GM19467 (cell line): ENCODE measurements at regions not wholly inside any gene's neighbourhood (a gene's known extent, or its start where the extent isn't known, plus 50 kb on each side); places are given as distances from the start of the nearest gene placed in this dataset.

Experiments
- ATAC-seq: cut with Tn5 transposase; IDR thresholded peaks from one replicate; pipeline ENCODE4 v1.9.1; 2021; ENCODE audit warnings: mild to moderate bottlenecking, moderate library complexity; ENCODE audit not compliant: unreplicated experiment

DNA sequence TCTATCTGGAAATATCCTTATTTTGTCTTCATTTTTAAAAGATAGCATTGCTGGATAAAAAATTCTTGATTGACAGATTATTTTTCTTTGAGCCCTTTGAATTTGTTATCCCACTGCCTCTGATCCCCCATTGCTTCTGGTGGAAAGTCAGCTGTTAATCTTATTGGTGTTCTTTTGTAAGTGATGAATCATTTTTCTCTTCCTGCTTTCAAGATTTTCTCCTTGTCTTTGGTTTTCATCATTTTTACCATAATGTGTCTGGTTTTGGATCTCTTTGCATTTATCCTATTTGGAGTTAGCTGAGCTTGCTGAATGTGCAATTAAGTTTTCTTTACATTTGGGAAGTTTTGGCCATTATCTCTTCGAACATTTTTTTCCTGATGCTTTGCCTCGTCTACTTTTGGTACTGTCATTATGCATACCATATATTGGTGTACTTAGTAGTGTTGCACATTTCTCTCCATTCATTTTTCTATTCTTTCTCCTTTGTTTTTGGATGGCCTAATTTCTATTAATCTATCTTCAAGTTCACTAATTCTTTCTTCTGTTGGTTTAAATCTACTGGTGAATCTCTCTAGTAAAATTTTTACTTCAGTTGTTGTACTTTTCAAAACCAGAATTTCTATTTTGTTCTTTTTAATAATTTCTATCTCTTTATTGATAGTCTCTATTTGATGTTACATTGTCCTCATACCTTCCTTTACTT is 440.0 kb upstream of the PROK2 start:
- no peak for ATAC-seq

- no peak for ATAC-seq
Measured at GRCh38 chr3:72223628-72224027, 438.7 kb upstream of the PROK2 start.

GRCh38 chr3:72223116-72223515 is 438.2 kb upstream of the PROK2 start:
- ATAC-seq, result no peak

DNA sequence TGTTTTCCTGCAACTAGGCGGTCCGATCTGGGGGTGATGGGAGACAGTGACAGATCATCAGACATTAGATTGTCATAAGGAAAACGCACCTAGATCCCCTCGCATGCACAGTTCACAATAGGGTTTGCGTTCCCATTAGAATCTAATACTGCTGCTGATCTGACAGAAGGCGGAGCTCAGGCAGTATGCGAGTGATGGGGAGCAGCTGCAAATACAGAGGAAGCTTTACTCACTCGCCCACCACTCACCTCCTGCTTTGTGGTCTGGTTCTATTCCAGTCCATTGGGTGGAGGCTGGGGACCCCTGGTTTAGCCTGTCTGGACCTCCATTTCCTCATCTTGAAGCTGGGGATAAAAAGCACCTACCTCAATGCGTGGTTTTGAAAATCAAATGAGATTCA is 437.5 kb upstream of the PROK2 start:
- ATAC-seq, result no peak

GRCh38 chr3:72220946-72221345 is 436.0 kb upstream of the PROK2 start:
- ATAC-seq, result no peak

GRCh38 chr3:72219752-72220151 is 434.8 kb upstream of the PROK2 start:
- ATAC-seq, result no peak

GRCh38 chr3:72217570-72217969 is 432.6 kb upstream of the PROK2 start:
- no peak for ATAC-seq

DNA sequence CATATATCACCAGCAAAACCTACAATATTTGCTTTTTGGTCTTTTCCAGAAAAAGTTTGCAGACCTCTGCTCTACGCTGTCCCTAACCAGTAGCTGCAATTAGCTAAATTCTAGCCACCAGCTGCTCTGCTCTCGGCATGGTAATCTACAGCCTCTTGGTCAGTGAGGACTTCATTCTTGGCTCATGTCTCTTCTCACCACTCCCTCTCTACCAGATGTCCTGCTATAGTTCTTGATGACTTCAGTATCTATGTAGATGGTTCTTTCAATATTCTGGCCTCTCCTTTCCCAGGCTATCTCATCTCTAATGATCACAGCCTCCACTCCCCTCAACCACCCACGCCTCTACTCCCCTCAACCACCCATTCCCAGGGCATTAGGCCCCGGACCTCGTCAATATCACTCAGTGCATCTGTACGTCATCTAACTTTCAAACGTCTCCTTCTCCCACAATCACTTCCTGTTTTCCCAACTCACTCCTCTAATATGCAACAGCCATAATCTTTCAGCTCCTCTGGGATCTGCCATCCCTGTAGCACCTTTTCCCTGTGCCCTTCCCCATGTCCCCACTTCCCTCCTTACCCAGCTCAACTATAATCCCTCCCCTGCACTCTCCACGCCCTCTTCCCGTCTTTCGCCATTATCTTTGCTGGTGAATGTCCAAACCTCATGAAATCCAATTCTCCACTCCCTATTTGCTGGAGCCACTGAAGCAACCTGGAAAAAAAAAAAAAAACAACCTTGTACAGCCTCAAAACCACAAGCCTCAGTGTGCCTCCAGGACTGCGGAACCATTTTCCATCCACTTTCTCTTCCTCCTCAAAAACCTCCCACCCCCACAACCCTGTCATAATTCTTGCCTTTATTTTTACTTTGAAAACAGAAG is 429.4 kb upstream of the PROK2 start:
- ATAC-seq, result no peak

GRCh38 chr3:72213296-72214065 is 428.5 kb upstream of the PROK2 start:
- ATAC-seq, result no peak

DNA sequence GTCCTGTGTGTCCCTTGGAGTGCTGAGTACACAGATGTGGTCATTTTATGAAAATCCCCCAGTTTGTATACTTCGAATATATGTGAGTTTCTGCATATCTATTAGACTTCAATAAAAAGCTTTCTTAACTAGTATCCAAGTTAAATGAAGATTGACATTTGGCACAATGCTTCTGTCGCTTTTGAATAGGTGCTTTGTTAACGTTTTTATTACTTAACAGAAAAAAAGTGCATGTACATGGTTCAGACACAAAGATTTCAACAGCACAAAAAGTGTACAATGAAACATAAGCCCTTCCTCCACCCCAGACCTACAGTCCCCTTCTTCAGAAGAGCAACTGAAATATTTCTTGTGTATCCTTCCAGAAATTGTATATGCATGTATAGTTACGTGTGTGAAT is 427.4 kb upstream of the PROK2 start:
- no peak for ATAC-seq

DNA sequence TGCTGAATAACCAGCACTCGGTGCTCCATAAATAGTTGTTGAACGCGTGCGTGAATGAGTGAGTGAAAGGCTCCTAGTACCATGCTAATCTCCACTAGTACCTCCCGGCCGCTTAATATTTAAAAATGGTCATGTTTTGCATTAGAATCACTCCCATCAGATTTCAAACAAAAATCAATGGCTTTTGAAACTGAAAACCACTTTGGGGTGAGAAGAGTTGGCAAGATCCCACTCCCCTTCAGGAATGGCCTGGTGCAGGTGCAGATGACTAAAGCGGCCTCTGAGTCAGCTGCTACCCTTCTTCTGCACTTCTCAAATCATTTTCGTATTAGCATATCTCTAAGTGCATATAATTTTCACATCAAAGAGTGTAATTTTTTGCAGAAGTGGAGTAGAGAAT is 425.3 kb upstream of the PROK2 start:
- no peak for ATAC-seq

GRCh38 chr3:72205297-72205826 is 420.4 kb upstream of the PROK2 start:
- no peak for ATAC-seq

GRCh38 chr3:72204452-72204851 is 419.5 kb upstream of the PROK2 start:
- ATAC-seq, result no peak

GRCh38 chr3:72203613-72204349 is 418.8 kb upstream of the PROK2 start:
- no peak for ATAC-seq

- no peak for ATAC-seq
Measured at GRCh38 chr3:72203105-72203504, 418.2 kb upstream of the PROK2 start.

- no peak for ATAC-seq
Measured at GRCh38 chr3:72200332-72200731, 415.4 kb upstream of the PROK2 start.

DNA sequence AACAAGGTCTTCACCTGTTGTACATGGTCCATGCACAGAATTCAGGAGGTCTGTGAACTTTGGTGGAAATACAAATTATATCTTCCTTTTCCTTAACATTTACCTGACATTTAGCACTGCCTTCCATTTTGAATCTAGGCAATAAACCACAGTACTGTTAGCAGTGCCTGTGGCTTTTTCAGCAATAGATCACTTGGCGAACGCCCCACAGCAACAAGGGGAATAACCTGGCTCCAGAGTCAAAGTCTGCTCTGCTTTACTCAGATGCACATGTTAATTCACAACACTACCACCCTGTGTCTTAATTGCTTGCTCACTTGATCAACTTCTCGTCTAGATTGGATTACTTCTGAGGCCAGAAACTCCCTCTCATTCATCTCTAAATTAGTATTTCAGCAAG is 414.6 kb upstream of the PROK2 start:
- no peak for ATAC-seq

GRCh38 chr3:72196377-72196929 is 411.5 kb upstream of the PROK2 start:
- ATAC-seq, result no peak

GRCh38 chr3:72195895-72196294 is 410.9 kb upstream of the PROK2 start:
- ATAC-seq, result no peak

DNA sequence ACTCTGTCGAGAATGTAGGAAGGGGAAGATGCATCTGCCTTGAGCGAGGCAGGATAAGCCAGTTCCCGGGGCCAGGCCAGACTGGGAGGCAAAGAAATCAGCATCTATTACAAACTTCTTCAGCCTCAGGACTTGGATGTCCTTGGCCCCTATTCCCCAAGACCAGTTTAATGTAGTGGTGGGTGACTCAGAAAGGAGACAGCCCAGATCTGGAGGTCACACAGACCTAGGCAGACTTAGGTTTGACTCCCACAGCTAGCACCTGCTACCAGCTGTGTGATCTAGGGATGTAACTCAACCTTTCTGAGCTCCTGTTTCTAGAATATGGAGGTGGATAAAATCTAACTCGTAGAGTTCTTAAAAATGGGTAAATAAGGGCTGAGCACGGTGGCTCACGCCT is 409.5 kb upstream of the PROK2 start:
- no peak for ATAC-seq
